HG02588 (cell line): ENCODE measurements at regions not wholly inside any gene's neighbourhood (a gene's known extent, or its start where the extent isn't known, plus 50 kb on each side); places are given as distances from the start of the nearest gene placed in this dataset.
A peak's percentile ranks its signal among the peaks of the same experiment; 100 is the strongest.

Experiments
- ATAC-seq: cut with Tn5 transposase; IDR thresholded peaks from one replicate; pipeline ENCODE4 v1.9.1; 2021; ENCODE audit warnings: mild to moderate bottlenecking, moderate library complexity; ENCODE audit not compliant: unreplicated experiment

GRCh38 chr5:38207343-38207742 lies 51.0 kb upstream of the EGFLAM start:
- no peak for ATAC-seq

GRCh38 chr5:38202741-38203140 lies 55.6 kb upstream of the EGFLAM start:
- ATAC-seq = no peak

GRCh38 chr5:38200872-38201557 lies 57.3 kb upstream of the EGFLAM start:
- no peak for ATAC-seq

- ATAC-seq = no peak
These were observed 61.2 kb upstream of the EGFLAM start for GRCh38 chr5:38197118-38197517.

DNA sequence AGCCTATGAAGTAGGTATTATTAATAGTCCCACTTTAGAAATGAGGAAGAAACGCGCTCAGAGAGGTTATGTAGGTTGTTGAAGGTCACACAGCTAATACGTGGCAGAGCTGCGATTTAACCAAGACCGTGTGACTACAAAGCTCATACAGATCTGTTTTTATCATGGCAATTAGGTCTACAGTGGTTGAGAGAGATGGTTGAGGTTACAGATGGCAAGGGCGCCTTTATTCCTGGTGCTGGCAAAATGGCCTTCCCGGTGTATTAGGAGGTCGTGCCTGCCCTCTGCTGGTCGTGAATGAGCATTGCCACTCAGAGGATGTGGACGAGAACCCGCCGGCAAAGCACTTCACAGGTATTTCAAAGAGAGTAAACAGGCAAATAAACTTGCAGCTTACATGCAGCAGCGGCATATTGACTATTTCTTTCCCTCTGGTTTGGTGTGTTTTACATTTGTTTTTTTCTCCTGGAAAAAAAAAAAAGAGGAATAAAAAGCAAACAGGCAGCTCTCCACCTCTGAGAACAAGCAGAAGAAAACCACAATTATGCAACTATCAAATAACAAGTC lies 65.3 kb upstream of the EGFLAM start:
- ATAC-seq = peak; percentile 77

- ATAC-seq = no peak
These were observed 66.7 kb upstream of the EGFLAM start for GRCh38 chr5:38191693-38192092.

GRCh38 chr5:38190111-38190510 lies 68.2 kb upstream of the EGFLAM start:
- ATAC-seq = no peak

DNA sequence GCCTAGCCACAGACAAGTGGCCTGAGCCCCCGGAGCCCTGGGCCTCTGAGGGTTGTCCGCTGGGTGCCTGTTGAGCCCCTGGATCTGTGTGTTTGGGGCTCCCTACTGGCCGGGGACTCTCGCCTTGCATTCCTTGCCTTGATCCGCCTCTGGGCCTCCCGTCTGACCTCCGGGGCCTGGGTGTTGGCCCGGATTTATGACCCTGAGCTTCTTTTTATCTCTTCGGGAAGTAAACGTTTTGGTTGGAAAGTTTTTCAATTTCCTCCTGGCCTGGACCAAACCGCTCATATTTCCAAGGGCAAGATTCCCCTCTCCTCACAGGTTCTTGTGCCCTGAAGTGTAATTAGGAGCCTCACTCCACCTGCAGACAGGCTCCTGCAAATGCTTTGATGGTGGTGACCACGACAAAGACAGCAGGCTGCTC lies 69.3 kb upstream of the EGFLAM start:
- ATAC-seq = no peak

DNA sequence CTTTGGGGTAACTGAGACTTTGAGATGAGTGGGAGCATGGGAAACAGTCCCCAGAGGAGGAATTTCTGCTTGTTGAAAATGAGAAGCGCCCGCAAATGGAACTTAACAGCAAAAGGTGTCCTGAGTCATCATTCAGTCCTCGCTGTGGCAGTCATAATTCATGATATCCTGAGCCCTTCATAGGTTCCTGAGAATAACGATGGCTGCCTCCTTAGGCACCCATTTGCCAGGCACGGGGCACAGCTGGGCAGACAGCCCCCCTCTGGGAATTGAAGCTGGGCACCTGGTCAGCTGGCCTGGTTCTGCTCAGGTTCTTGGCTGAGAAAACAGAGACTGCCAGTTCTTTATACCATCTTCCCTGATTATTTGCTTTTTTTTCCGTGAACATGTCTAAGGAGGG lies 69.8 kb upstream of the EGFLAM start:
- no peak for ATAC-seq

GRCh38 chr5:38187532-38187931 lies 70.8 kb upstream of the EGFLAM start:
- ATAC-seq = no peak

- ATAC-seq = no peak
These were observed 73.7 kb upstream of the EGFLAM start for GRCh38 chr5:38184627-38185026.

GRCh38 chr5:38182991-38183390 lies 75.4 kb upstream of the EGFLAM start:
- ATAC-seq = no peak

GRCh38 chr5:38168029-38168428 lies 90.3 kb upstream of the EGFLAM start:
- no peak for ATAC-seq

GRCh38 chr5:38167562-38167996 lies 90.8 kb upstream of the EGFLAM start:
- ATAC-seq = no peak

- no peak for ATAC-seq
These were observed 91.5 kb upstream of the EGFLAM start for GRCh38 chr5:38166832-38167231.

GRCh38 chr5:38165435-38165834 lies 92.9 kb upstream of the EGFLAM start:
- ATAC-seq = no peak

- no peak for ATAC-seq
These were observed 93.5 kb upstream of the EGFLAM start for GRCh38 chr5:38164776-38165399.

DNA sequence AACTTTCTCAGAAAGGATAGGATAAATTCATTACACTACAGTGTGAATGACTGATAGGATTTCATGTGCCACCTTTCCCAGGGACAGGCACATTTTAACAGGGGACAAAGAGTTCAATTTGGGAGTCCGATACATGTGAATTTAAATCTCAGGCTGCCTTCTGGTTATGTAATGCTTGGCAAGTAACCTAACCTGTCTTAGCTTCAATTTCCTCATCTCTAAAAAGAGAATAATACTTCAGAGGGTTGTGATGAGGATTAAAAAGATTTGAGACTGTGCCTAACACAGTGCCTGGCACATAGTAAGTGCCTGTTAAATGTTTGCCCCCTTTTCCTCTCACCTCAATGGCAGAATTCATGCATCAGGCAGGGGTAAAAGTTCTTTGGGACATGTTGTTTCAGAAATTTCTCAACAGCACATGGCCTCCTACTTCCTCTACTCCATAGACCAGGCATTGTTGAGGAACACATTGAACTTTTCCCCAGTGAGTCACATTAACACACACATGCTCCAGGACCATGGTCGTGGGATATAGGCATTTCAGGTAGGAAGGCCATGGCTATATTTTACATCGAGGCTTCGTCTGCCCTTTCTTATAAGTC lies 94.6 kb upstream of the EGFLAM start:
- ATAC-seq = no peak

- no peak for ATAC-seq
These were observed 95.7 kb upstream of the EGFLAM start for GRCh38 chr5:38162625-38163024.

DNA sequence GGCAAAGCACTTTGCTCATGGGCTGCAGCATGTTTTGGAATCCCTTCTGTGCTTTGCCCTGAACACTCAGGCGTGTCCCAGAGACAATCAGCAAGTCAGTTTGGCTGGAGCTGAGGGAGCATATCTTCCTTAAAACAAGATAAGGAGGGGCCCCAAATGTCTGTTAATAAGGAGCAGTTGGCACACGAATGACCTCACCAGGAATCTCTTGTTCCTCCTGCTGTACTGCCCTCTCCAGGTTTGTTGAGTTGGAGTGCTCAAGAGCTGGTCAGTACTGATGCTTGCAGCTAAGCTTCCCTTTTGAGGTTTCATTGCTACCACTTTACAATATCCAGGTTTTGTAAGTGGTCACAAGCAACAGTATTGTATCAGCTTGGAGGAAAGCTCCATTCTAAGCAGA lies 101.3 kb upstream of the EGFLAM start:
- no peak for ATAC-seq

DNA sequence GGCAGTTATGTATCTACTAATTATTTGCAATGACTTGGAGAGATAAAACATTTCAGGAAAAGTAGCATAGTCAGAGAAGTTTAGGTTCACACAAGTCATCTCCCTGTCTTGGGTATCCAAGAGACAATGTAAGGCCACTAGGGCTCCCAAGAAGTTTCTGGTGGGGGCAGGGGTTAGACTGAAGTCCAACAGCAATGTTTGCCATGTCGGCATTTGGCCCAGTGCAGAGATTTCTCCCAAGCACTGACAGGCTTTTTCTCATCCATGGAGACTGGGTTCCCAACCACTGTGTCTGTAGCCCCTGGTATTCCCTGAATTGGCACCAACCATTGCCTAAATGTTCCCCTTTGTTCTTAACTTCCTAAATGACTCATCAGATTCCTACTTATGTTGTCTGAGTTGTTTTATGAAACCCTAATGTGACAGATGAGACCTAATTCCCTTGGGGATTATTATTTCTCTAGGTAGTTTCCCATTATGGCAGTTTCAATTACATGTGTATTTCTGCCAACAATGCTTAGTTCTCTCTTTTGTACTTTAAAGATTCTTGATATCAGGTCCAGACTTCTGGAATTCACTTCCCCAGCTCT lies 103.6 kb upstream of the EGFLAM start:
- ATAC-seq = no peak

DNA sequence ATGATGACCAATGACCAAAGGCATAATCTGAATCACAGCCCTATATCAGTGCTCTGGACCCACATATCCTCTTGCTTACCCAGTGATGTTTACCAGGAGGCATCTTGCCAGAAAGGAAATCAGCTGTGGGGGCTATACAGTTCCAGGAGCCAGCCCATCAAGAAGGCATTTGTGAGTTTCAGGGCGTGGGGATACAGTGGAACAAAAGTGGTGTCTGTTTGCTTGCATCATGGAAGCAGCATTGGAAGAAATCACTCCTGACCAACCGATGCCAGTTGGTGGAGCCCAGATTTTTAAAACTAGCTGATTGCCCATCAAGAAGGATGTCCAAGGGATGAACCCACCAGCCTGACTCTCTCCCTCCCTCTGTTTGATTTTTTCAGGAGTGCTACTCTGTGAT lies 106.5 kb upstream of the EGFLAM start:
- ATAC-seq = no peak
